ENCODE measurements at regions not wholly inside any gene's neighbourhood (a gene's known extent, or its start where the extent isn't known, plus 50 kb on each side); places are given as distances from the start of the nearest gene placed in this dataset.

DNA sequence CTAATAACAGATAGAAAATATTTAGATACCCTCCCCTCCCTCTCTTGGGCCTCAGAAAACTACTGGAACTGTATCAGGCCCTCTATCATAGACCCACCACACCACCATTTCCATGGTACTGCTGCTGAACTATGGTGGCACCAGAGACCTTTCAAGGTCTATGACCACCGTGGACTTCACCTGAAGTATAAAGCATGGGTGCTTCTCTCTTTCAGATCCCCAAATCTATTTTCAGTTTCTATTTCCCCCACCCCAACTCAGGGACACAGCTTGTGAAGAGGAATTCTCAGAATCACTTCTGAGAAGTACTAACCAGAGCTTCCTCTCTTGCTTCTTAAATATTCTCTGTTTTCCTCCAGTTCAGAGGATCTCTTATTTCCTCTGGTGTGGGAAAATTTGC, 840.8 kb upstream of the HTR2C start:
- no peak for DNase-seq (ENCODE audit: low read depth, low spot score)

GRCh38 chrX:113741744-113742143, 842.1 kb upstream of the HTR2C start:
- DNase-seq (ENCODE audit: low read depth, low spot score) = peak; percentile 49

- no peak for DNase-seq (ENCODE audit: low read depth, low spot score)
These were observed 854.9 kb upstream of the HTR2C start for GRCh38 chrX:113728937-113729336.

DNA sequence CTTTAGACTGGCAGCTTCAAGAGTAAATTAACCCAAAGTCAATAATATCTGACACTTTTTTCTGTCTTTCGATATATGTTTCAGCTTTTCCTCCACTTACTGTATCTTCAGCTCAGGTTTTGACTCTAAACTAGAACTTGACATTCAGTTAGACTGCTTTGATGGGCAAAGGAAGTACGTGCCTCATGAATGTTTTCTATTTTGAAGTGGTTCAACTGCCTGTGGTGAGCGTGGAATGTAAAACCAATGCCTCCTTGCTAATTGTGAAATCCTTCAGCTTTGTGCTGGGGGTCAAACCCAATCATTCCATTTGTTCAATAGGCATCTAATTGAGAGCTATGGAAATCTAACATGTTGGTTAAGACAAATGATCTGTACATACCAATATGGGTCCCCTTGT, 857.0 kb upstream of the HTR2C start:
- DNase-seq (ENCODE audit: low read depth, low spot score) = no peak

- no peak for DNase-seq (ENCODE audit: low read depth, low spot score)
These were observed 857.4 kb upstream of the HTR2C start for GRCh38 chrX:113726466-113726865.

DNA sequence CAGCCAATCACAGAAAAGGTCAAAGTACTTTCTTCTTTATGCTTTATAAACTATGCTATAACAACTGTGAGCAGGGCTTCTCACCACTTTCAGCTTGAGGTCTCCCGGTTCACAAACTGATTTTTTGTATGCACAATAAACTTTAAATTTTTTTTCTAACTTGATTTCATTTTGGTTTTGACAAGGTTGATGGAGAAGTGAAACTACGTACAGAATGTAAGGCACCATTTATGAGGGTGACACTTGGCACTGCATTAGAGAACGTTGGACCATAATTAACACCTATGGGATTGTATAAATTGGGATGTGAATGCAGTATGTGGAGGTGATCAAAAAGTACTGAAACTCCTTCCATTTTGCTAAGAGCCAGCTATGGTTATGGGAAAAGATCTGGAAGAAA, 857.9 kb upstream of the HTR2C start:
- DNase-seq (ENCODE audit: low read depth, low spot score) = no peak

DNA sequence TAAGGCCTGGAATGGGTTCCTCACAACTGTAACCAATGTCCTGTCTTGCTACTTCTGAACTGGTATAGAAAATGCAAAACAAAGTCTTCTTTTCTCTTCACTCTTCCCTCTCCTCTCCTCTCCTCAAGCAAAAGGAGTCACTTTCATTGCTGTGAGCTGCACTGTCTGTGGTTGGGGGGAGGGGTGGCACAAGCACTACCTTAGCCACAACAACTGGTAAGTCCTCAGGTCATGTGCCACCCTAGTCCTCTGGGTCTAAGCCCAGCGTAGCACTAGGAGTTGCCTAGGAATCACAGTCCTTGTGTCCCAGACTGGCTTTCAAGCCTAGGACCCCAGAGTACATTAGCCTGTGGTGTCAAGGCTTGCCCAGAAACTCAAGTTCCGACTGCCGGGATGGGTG, 859.3 kb upstream of the AMOT start:
- DNase-seq (ENCODE audit: low read depth, low spot score) = no peak

DNA sequence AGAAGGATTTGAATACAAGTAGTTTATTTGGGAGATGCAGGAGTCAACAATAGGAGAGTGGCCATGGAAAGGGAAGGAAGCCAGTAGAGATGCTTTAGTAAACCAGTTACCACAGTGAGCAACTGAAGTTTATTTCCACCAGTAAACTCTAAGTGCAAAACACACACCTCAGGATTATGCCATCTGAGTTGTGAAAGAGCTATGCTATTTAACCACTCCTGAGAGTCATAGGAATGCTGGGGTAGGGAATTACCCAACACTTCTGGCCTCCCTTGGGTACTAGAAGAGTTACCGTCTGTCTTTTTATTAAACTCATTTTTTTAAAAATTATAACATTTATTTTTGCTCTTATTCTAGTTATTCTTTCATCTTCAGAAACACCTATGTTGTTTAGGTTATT, 834.6 kb upstream of the AMOT start:
- DNase-seq (ENCODE audit: low read depth, low spot score) = no peak

GRCh38 chrX:113651306-113651705, 810.7 kb upstream of the AMOT start:
- no peak for DNase-seq (ENCODE audit: low read depth, low spot score)

GRCh38 chrX:113644426-113644825, 803.8 kb upstream of the AMOT start:
- DNase-seq (ENCODE audit: low read depth, low spot score) = no peak

DNA sequence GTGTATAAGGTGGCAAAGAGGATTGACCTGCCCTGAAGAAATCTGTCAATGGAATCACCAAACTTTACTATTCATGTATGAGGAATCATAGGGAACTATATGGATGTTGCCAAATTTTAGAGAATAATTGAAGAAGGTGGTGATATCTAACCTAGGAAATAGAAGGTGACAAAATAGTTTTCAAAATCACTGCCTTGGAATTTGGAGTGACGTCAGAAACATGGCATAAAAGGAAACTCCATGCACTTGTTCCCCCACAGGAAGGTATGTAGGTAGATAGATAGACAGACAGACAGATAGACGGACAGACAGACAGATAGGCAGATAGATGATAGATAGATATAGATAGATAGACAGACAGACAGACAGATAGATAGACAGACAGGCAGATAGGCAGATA, 793.9 kb upstream of the AMOT start:
- DNase-seq (ENCODE audit: low read depth, low spot score) = no peak

DNA sequence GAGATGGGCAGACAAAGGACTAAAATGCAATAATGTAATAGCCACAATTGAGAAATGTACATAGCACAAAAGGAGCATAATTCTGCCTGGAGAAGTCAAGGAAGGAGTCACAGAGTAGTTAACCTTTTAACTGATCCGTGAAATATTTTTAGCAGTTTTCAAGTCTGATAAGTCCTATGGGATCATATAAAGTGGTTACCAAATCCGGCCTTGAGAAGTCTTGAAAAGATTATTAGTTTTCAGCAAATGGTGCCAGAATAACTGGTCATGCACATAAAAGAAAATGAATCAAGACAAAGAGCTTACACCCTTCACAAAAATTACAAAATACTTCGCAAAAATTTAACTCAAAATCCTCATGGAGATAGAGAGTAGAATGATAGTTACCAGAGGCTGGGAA, 788.7 kb upstream of the AMOT start:
- DNase-seq (ENCODE audit: low read depth, low spot score) = no peak

DNA sequence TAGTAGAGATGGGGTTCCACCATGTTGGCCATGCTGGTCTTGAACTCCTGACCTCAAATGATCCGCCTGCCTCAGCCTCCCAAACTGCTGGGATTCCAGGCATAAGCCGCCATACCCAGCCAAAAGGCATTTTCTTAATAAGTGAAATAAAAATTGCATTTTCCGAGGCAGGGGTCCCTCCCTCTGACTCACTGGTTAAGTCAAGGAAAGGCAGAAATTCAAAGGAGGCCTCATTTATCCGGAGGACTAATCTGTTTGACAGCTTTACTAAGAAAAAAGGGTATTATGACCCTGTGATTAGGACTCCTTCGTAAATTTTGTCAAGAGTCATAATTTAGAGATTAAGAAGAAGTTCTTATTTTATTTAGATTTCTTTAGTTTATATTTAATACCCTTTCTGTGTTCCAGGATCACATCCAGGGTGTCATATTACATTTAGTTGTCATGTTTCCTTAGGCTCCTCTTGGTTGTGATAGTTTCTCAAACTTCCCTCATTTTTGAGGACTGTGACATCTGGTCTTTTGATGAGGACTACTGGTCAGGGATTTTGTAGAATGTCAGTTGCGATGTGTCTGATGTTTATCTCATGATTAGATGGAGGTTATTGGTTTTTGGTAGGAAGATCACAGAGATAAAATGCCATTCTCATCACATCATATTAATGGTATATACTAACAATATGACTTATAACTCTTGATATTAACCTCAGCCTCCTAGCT, 753.7 kb upstream of the AMOT start:
- no peak for DNase-seq (ENCODE audit: low read depth, low spot score)

- DNase-seq (ENCODE audit: low read depth, low spot score) = no peak
These were observed 745.8 kb upstream of the AMOT start for GRCh38 chrX:113586281-113586898.

GRCh38 chrX:113580486-113580885, 739.9 kb upstream of the AMOT start:
- DNase-seq (ENCODE audit: low read depth, low spot score) = no peak

DNA sequence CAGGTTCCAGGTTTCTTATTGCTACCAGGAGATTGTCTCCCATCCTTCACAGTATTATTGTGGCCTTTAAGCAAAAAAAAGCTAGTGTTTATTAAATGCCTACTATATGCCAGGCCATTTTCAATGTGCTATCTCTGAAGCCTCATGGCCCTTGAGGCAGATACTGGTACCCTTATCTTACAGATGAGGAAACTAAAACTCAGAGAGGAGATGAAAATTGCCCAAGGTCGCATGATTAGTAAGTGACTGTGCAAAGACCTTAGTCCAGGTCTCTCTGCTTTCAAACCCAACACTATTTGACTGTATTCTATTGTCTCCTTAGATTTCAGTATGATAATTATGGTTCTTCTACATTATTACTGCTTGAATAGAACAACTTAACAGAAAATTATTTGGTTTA, 717.9 kb upstream of the AMOT start:
- no peak for DNase-seq (ENCODE audit: low read depth, low spot score)

- no peak for DNase-seq (ENCODE audit: low read depth, low spot score)
These were observed 711.3 kb upstream of the AMOT start for GRCh38 chrX:113551919-113552318.

- peak; percentile 83 for DNase-seq (ENCODE audit: low read depth, low spot score)
These were observed 707.8 kb upstream of the AMOT start for GRCh38 chrX:113548308-113549015.

GRCh38 chrX:113545040-113545439, 704.4 kb upstream of the AMOT start:
- no peak for DNase-seq (ENCODE audit: low read depth, low spot score)

DNA sequence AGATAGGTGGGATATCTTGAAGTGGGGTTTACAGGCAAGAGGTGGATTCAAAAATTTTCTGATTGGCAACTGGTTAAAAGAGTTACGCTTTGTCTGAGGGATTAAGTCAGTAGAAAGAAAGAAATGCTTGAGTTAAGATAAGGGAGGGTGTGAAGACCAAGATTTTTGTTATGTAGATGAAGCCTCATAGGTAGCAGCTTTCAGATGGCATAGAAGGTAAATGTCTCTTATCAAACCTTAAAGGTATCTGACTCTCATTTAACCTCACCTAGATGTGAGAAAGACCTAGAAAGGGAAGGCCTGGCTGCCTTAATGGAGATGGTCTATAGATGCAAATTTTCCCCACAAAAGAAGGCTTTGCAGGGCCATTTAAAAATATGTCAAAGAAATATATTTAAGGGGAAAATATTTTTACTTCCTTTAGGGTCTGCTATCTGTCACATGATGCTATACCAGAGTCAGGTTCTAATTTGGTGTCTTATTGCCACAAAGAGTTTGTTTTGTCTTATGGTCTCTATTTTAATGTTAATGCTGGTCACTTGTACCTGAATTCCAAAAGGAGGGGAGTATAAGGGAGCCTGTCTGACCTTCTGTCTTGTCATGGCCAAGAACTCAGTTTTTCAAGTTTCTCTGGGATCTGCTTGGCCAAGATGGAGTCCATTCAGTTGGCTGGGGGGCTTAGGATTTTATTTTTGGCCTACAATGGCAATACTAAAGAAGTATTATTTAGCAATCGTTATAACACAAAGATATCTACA, 699.1 kb upstream of the AMOT start:
- peak; percentile 35 for DNase-seq (ENCODE audit: low read depth, low spot score)

GRCh38 chrX:113529426-113530013, 688.9 kb upstream of the AMOT start:
- no peak for DNase-seq (ENCODE audit: low read depth, low spot score)

DNA sequence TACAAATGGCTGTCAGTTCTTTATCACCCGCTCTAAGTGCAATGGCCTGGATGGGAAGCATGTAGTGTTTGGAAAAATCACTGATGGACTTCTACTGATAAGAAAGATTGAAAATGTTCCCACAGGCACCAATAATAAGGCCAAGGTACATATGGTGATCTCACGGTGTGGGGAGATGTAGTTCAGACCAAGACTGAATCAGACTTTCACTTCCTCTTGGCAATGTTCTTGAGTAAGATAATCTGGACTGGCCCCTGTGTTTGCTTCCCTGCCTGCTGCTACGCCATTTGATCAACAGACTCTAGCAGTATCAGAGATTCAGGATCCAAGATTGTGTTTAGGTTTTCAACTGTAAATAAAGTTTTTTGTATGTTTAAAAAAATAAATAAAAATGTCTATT, 682.2 kb upstream of the AMOT start:
- DNase-seq (ENCODE audit: low read depth, low spot score) = no peak

Measured in ELF-1 (cell line).